ENCODE measurements at regions not wholly inside any gene's neighbourhood (a gene's known extent, or its start where the extent isn't known, plus 50 kb on each side); places are given as distances from the start of the nearest gene placed in this dataset.
A peak's percentile ranks its signal among the peaks of the same experiment; 100 is the strongest.

DNA sequence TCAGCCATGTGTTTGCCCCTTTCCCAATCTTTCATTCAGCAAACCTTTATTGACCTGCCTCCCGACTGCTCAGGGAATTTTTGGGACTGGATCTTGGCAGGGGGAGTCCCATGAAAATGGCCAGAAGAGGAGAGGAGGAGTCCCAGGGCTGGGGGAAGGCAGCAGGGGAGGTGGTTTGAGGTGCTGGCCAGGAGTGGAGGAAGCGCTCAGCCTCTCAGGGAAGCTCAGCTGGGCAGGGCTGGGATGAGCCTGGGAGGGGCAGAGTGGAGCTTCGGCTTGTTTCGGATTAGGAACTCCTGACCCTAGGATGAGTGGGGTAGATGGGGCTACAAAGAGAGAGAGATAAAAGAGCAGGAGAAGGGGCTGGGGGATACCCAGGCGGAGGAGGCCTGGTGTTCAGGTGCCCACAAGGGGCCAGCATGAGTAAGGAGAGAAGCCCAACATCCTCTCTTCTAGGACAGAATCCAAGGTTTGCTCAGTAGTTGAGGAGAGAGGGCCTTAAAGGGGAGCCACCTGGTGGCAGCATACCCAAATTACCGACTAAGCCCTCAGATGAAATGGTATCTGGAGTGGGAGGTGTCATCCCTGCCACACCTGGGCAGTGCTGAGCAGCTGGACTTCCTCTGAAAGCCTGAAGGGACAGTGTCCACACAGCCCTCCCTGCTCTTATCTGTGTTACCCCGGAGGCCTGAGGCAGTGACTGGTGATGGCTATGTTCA, 91.1 kb downstream of the INHBB start (continued):
- peak in 2 of 3 experiments; percentile 94 to 95; a peak in 3 of 4 replicates for TF ChIP-seq CTCF (IDR thresholded peaks at IDR 0.05; ENCODE audit: control extremely low read depth in 1 of 3, insufficient read depth in 1 of 3, low read depth in 1 of 3, low read length in 3 of 3)
- no peak for TF ChIP-seq TAF7 (optimal IDR thresholded peaks at IDR 0.05; ENCODE audit: borderline replicate concordance, low read depth, low read length)
- TF ChIP-seq MAFK (IDR thresholded peaks at IDR 0.05; ENCODE audit: low read depth, low read length): no peak
